GM12878 (cell line): ENCODE measurements at regions not wholly inside any gene's neighbourhood (a gene's known extent, or its start where the extent isn't known, plus 50 kb on each side); places are given as distances from the start of the nearest gene placed in this dataset.

Experiments
- ATAC-seq: fragments of 200-7000 bp; cut with Tn5 transposase; 3 replicates; pipeline ENCODE4 v1.9.1; 2020; ENCODE audit warnings: mild to moderate bottlenecking, moderate library complexity
- BruUV-seq: library from RNA; stranded (reverse); fragments of 400-500 nt; replicated peaks from 2 replicates; lab custom pipeline; 2021; lab: Mats Ljungman, UMichigan
- CTCF ChIA-PET: fragments of 300-600 bp; sonication (Branson Sonifier 250); formaldehyde crosslinking; extraction: SDS; loops from one replicate; lab custom pipeline; 2021; ENCODE audit warnings: inconsistent platforms; lab: Yijun Ruan, JAX
- POLR2A ChIA-PET: fragments of 350-600 bp; formaldehyde crosslinking; extraction: SDS; loops from one replicate; lab custom pipeline; 2021; ENCODE audit warnings: inconsistent platforms; lab: Charles Lee
- RAD21 ChIA-PET: fragments of 300-600 bp; sonication (Branson Sonifier 250); formaldehyde crosslinking; loops from one replicate; lab custom pipeline; 2023; ENCODE audit warnings: antibody characterized with exemption; ENCODE audit not compliant: unreplicated experiment; lab: Charles Lee
- SMC1A ChIA-PET: fragments of 300-600 bp; sonication (Branson Sonifier 250); formaldehyde crosslinking; loops from one replicate; lab custom pipeline; 2023; ENCODE audit not compliant: unreplicated experiment, uncharacterized antibody; lab: Charles Lee
- DNase-seq: peaks from one replicate; pipeline ENCODE4 v3.0.0-alpha.2; 2011; ENCODE audit warnings: low read depth, low spot score
- FAIRE-seq: peaks from 3 replicates; lab custom pipeline; 2011; peaks lifted over from hg19 to GRCh38; lab: Jason Lieb, UNC
- H2AFZ ChIP-seq: 2 replicates; pipeline ENCODE4 v1.6.0; 2011; ENCODE audit warnings: low read depth, low read length, control low read depth; ENCODE audit not compliant: control insufficient read depth
- H3K27ac ChIP-seq: 2 replicates; pipeline ENCODE4 v1.5.1; 2011; ENCODE audit warnings: control low read depth; ENCODE audit not compliant: control insufficient read depth, insufficient read depth
- H3K27me3 ChIP-seq, 2 experiments: replicated peaks in 1 of 2; 2 replicates each; pipeline versions ENCODE4 v1.6.0 to v1.6.1; 2011; ENCODE audit warnings: low read length in 1 of 2; ENCODE audit not compliant: control insufficient read depth in 2 of 2, insufficient read depth in 2 of 2
- H3K36me3 ChIP-seq, 2 experiments: 2 replicates each; pipeline ENCODE4 v1.5.1; 2011; ENCODE audit warnings: low read length in 1 of 2; ENCODE audit not compliant: control insufficient read depth in 2 of 2, insufficient read depth in 2 of 2
- H3K4me1 ChIP-seq: 2 replicates; pipeline ENCODE4 v1.6.1; 2011; ENCODE audit warnings: mild to moderate bottlenecking, low read length, moderate library complexity, mixed read lengths; ENCODE audit not compliant: control insufficient read depth, insufficient read depth
- H3K4me2 ChIP-seq: 2 replicates; pipeline ENCODE4 v1.6.0; 2011; ENCODE audit warnings: control low read depth; ENCODE audit not compliant: control insufficient read depth, insufficient read depth
- H3K4me3 ChIP-seq: fragments of 200-600 bp; sonication (generic); 2 replicates; pipeline ENCODE4 v1.5.1; 2016
- H3K79me2 ChIP-seq: 2 replicates; pipeline ENCODE4 v1.6.0; 2011; ENCODE audit warnings: low read length; ENCODE audit not compliant: control insufficient read depth, insufficient read depth
- H3K9ac ChIP-seq: 2 replicates; pipeline ENCODE4 v1.8.0; 2011; ENCODE audit warnings: low read length, control low read depth, mixed read lengths; ENCODE audit not compliant: control insufficient read depth, insufficient read depth
- H3K9me3 ChIP-seq: replicated peaks from 3 replicates; pipeline ENCODE4 v1.5.1; 2011; ENCODE audit warnings: mild to moderate bottlenecking, low read length; ENCODE audit not compliant: control insufficient read depth, insufficient read depth
- H4K20me1 ChIP-seq: 2 replicates; pipeline ENCODE4 v1.6.0; 2011; ENCODE audit not compliant: control insufficient read depth, insufficient read depth
- ASH2L ChIP-seq: fragments of 300-600, 200-600 bp; sonication (generic); IDR thresholded peaks from 2 replicates; pipeline ENCODE4 v1.6.1; 2017; ENCODE audit warnings: low read depth, mild to moderate bottlenecking, borderline replicate concordance
- E2F8 ChIP-seq: fragments of 450-650 bp; IDR thresholded peaks from 2 replicates; pipeline ENCODE4 v1.6.1; 2018; ENCODE audit warnings: mild to moderate bottlenecking, low read depth, moderate library complexity; ENCODE audit not compliant: partially characterized antibody
- EP300 ChIP-seq, 2 experiments: fragments of 150-350 bp in 1 of 2; IDR thresholded peaks; 2 replicates each; pipeline ENCODE4 v1.6.1; 2011 to 2012; ENCODE audit warnings: low read depth in 2 of 2, low read length in 2 of 2, borderline replicate concordance in 1 of 2, improper control_type of control experiment in 1 of 2, inconsistent platforms in 1 of 2; ENCODE audit not compliant: control insufficient read depth in 1 of 2
- HSF1 ChIP-seq: fragments of 150-350 bp; IDR thresholded peaks from 2 replicates; pipeline ENCODE4 v1.6.1; 2014; ENCODE audit warnings: mild to moderate bottlenecking, low read depth, low read length
- KLF5 ChIP-seq: fragments of 450-650 bp; IDR thresholded peaks from 2 replicates; pipeline ENCODE4 v1.6.1; 2014; ENCODE audit warnings: mild to moderate bottlenecking; ENCODE audit not compliant: partially characterized antibody
- NFYA ChIP-seq: IDR thresholded peaks from 2 replicates; pipeline ENCODE4 v1.6.1; 2011; ENCODE audit warnings: low read depth, mild to moderate bottlenecking, low read length, improper control_type of control experiment, borderline replicate concordance
- STAT1 ChIP-seq: fragments of 450-650 bp; conservative IDR thresholded peaks from 2 replicates; pipeline ENCODE4 v1.6.1; 2014; ENCODE audit warnings: antibody characterized with exemption, mild to moderate bottlenecking
- ZNF622 ChIP-seq: fragments of 450-650 bp; IDR thresholded peaks from 2 replicates; pipeline ENCODE4 v1.6.1; 2017; ENCODE audit warnings: mild to moderate bottlenecking, inconsistent platforms
- WGBS: methylation state at CpG from one replicate; pipeline ENCODE4 v1.1.6; 2016; ENCODE audit warnings: low lambda C conversion rate; ENCODE audit not compliant: insufficient replicate concordance, insufficient coverage; ENCODE audit errors: missing lambda C conversion rate; 5-methylcytosine and 5-hydroxymethylcytosine counted together
- in situ Hi-C: fragments of 300-500 bp; cut with MboI; formaldehyde crosslinking; loops from 9 replicates; pipeline ENCODE4 v1.14.3; 2018; ENCODE audit warnings: mixed read lengths
- intact Hi-C: fragments of 100-400 bp; cut with micrococcal nuclease; formaldehyde crosslinking; loops from one replicate; pipeline ENCODE4 v1.14.2; 2022; ENCODE audit not compliant: unreplicated experiment

GRCh38 chr3:193187070-193187722 lies 53.8 kb upstream of the PLAAT1 start:
- no peaks in the 10 kb centered on the region for H3K4me1 ChIP-seq
- CTCF ChIA-PET: interaction anchor here (0.6 kb wide), 2 partner anchors 9 to 369 kb away, joined by 3 read pairs; no protein-coding TSS in a partner anchor
- in situ Hi-C loops (no loop called here), intact Hi-C loops (no loop called here)
- H3K4me3 ChIP-seq: no peak overlapping the region
- no peak for ATAC-seq
- WGBS: 14% methylated on average over 6 of the region's 6 CpGs
- no peak overlapping the region for H3K4me2 ChIP-seq
- no peak overlapping the region for H3K9ac ChIP-seq
- SMC1A ChIA-PET: interaction anchor here (0.6 kb wide), 1 partner anchor 32 kb away, joined by 3 read pairs; no protein-coding TSS in a partner anchor
- FAIRE-seq: no peak
- H3K36me3 ChIP-seq: no peaks in the 10 kb centered on the region
- H3K27ac ChIP-seq: no peak overlapping the region
- H3K79me2 ChIP-seq: no peaks in the 10 kb centered on the region
- POLR2A ChIA-PET: no interaction called here
- H3K27me3 ChIP-seq: no peaks in the 10 kb centered on the region
- no TSS peak for BruUV-seq
- DNase-seq: no peak
- TF ChIP-seq ASH2L (no peak), HSF1 (no peak), E2F8 (no peak), KLF5 (no peak), NFYA (no peak), ZNF622 (no peak), EP300 (IDR thresholded peaks at IDR 0.05; ENCODE audit: borderline replicate concordance in 1 of 2, control insufficient read depth in 1 of 2, low read depth in 2 of 2, low read length in 2 of 2) (no peak), STAT1 (no peak)
- no peaks in the 10 kb centered on the region for H3K9me3 ChIP-seq
- RAD21 ChIA-PET: no interaction called here
- H2AFZ ChIP-seq: no peak overlapping the region
- no peaks in the 10 kb centered on the region for H4K20me1 ChIP-seq
